ENCODE measurements at regions not wholly inside any gene's neighbourhood (a gene's known extent, or its start where the extent isn't known, plus 50 kb on each side); places are given as distances from the start of the nearest gene placed in this dataset.

DNA sequence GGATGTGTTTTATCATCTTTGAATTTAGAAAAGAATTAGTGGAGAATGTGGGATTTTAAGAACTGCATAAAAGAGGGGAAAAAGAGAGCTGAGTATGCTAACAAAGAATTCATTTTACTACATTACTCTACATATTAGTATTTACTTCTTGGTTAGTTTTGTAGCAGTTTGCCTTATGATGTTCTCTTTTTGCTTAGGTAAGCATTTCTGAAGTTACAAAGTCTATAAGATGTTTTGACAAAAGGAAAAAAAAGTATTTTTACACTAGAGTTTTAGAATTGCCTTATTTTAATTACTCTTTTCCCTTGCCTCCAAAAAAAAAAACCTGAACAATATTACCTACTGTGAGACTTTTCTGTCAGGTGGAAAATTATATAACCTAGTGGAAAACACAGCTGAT, 739.5 kb upstream of the SLC39A10 start:
- TF ChIP-seq, protein P1, sequence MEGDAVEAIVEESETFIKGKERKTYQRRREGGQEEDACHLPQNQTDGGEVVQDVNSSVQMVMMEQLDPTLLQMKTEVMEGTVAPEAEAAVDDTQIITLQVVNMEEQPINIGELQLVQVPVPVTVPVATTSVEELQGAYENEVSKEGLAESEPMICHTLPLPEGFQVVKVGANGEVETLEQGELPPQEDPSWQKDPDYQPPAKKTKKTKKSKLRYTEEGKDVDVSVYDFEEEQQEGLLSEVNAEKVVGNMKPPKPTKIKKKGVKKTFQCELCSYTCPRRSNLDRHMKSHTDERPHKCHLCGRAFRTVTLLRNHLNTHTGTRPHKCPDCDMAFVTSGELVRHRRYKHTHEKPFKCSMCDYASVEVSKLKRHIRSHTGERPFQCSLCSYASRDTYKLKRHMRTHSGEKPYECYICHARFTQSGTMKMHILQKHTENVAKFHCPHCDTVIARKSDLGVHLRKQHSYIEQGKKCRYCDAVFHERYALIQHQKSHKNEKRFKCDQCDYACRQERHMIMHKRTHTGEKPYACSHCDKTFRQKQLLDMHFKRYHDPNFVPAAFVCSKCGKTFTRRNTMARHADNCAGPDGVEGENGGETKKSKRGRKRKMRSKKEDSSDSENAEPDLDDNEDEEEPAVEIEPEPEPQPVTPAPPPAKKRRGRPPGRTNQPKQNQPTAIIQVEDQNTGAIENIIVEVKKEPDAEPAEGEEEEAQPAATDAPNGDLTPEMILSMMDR (IDR thresholded peaks at IDR 0.05; ENCODE audit: low read depth, low read length): no peak
- no peak for TF ChIP-seq EZH2phosphoT487 (IDR thresholded peaks at IDR 0.05; ENCODE audit: low read depth)
